ENCODE measurements at regions not wholly inside any gene's neighbourhood (a gene's known extent, or its start where the extent isn't known, plus 50 kb on each side); places are given as distances from the start of the nearest gene placed in this dataset.
"Not testable (repeated sequence)": the region's sequence is repeated elsewhere in the genome, so short reads cannot be mapped to it uniquely, and the experiment has no call there.

DNA sequence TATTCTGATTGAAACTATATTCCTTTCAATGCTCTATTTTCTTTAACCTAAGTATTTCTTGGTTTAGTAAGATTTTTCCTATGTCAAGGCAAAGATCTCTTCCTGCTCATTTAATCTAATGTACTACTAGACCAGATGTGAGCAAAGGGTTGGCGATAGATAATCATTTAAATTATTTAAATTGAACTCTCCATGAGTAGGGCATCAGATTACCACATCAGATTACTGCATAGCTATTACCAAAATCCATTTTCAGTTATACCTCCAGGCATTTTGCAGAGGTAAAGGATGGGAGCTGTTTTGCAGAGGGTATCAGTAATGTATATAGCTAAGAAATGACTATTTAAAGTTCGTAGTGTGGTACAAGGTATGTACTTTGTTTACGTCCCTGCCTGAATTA lies 607.9 kb downstream of the PTPRC start:
- H3K27me3 ChIP-seq (ENCODE audit: insufficient read depth, low read length), result no peaks in the 10 kb centered on the region
- Mint-ChIP-seq H3K4me3 (no peak overlapping the region), H3K4me1 (peaks cover 0 to 5% (median 2%) of the 10 kb centered on the region in 4 donors), H3K27ac (no peak overlapping the region), H3K36me3 (no peaks in the 10 kb centered on the region), H3K27me3 (peaks cover 2 to 5% of the 10 kb centered on the region in 2 donors), H3K9me3 (peaks cover 0 to 1% (median 0%) of the 10 kb centered on the region in 8 donors)
- ChIA-PET POLR2A (ENCODE audit: partially characterized antibody) (no interaction called here), CTCF (ENCODE audit: partially characterized antibody) (no interaction called here)
- no peaks in the 10 kb centered on the region for H3K36me3 ChIP-seq (ENCODE audit: insufficient read depth, low read length)
- no peaks in the 10 kb centered on the region for H3K9me3 ChIP-seq (ENCODE audit: control insufficient read depth in 1 of 2, low read length in 2 of 2)
- no peak overlapping the region for H3K4me3 ChIP-seq (ENCODE audit: low read length in 2 of 2)
- H3K4me1 ChIP-seq (ENCODE audit: insufficient read depth, low read length), result peaks cover 5% of the 10 kb centered on the region
- no peak overlapping the region for H3K27ac ChIP-seq (ENCODE audit: low read depth, low read length)
- no peak for DNase-seq
- intact Hi-C loops (cut with micrococcal nuclease), result no loop called here

DNA sequence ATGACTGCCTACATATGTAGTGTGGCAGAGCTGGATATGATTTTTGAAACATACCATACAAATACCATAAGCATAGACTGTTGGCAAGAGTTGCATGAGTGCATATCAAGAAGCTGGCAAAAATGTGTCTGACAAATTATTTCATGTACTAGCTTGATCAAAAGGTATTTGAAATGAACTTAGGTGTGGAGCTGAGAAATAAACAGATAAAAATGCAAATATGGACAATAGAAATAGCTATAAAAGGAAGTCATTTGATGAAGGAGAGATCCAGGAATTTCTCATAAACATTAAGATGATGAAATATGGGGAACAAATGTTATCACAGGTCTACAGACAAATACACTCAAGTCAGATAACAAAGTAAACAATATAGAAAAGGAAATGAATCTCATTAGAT lies 609.1 kb downstream of the PTPRC start:
- H3K36me3 ChIP-seq (ENCODE audit: insufficient read depth, low read length), result no peaks in the 10 kb centered on the region
- Mint-ChIP-seq H3K4me3 (no peak overlapping the region), H3K9me3 (no peaks in the 10 kb centered on the region), H3K27me3 (peaks cover 2 to 5% of the 10 kb centered on the region in 2 donors), H3K27ac (no peak overlapping the region), H3K4me1 (peaks cover 0 to 5% (median 2%) of the 10 kb centered on the region in 4 donors), H3K36me3 (no peaks in the 10 kb centered on the region)
- ChIA-PET CTCF (ENCODE audit: partially characterized antibody) (no interaction called here), POLR2A (ENCODE audit: partially characterized antibody) (no interaction called here)
- H3K27ac ChIP-seq (ENCODE audit: low read depth, low read length), result no peak overlapping the region
- H3K9me3 ChIP-seq (ENCODE audit: control insufficient read depth in 1 of 2, low read length in 2 of 2), result no peaks in the 10 kb centered on the region
- no peaks in the 10 kb centered on the region for H3K27me3 ChIP-seq (ENCODE audit: insufficient read depth, low read length)
- DNase-seq, result no peak
- H3K4me3 ChIP-seq (ENCODE audit: low read length in 2 of 2), result no peak overlapping the region
- peaks cover 5% of the 10 kb centered on the region for H3K4me1 ChIP-seq (ENCODE audit: insufficient read depth, low read length)
- intact Hi-C loops (cut with micrococcal nuclease), result no loop called here

DNA sequence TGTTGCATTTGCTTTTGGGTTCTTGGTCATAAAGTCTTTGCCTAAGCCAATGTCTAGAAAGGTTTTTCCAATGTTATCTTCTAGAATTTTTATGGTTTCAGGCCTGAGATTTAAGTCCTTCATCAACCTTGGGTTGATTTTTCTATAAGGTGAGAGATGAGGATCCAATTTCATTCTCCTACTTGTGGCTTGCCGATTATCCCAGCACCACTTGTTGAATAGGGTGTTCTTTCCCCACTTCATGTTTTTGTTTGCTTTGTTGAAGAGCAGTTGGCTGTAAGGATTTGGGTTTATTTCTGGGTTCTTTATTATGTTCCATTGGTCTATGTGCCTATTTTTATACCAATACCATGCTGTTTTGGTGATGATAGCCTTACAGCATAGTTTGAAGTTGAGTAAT lies 615.2 kb downstream of the PTPRC start:
- H3K4me1 ChIP-seq (ENCODE audit: insufficient read depth, low read length); H3K27me3 ChIP-seq (ENCODE audit: insufficient read depth, low read length); POLR2A ChIA-PET (ENCODE audit: partially characterized antibody); H3K27me3 Mint-ChIP-seq; H3K9me3 ChIP-seq (ENCODE audit: control insufficient read depth in 1 of 2, low read length in 2 of 2); DNase-seq; H3K4me3 ChIP-seq (ENCODE audit: low read length in 2 of 2); H3K27ac ChIP-seq (ENCODE audit: low read depth, low read length); H3K27ac Mint-ChIP-seq; CTCF ChIA-PET (ENCODE audit: partially characterized antibody); H3K4me3 Mint-ChIP-seq; H3K36me3 Mint-ChIP-seq; H3K4me1 Mint-ChIP-seq; H3K36me3 ChIP-seq (ENCODE audit: insufficient read depth, low read length); intact Hi-C loops (cut with micrococcal nuclease): not testable (repeated sequence)
- peaks cover 0 to 14% (median 9%) of the 10 kb centered on the region in 8 donors for H3K9me3 Mint-ChIP-seq

- H3K27ac Mint-ChIP-seq, result no peak overlapping the region
- H3K27me3 Mint-ChIP-seq, result peaks cover 1 to 2% of the 10 kb centered on the region in 2 donors
- H3K4me1 ChIP-seq (ENCODE audit: insufficient read depth, low read length), result no peaks in the 10 kb centered on the region
- no peaks in the 10 kb centered on the region for H3K4me1 Mint-ChIP-seq
- H3K4me3 Mint-ChIP-seq, result no peak overlapping the region
- H3K27me3 ChIP-seq (ENCODE audit: insufficient read depth, low read length), result no peaks in the 10 kb centered on the region
- no peaks in the 10 kb centered on the region for H3K9me3 ChIP-seq (ENCODE audit: control insufficient read depth in 1 of 2, low read length in 2 of 2)
- no peak overlapping the region for H3K27ac ChIP-seq (ENCODE audit: low read depth, low read length)
- CTCF ChIA-PET (ENCODE audit: partially characterized antibody), result interaction anchor here (1.0 kb wide), 1 partner anchor 18 kb away, joined by 4 read pairs; no protein-coding TSS in a partner anchor
- DNase-seq, result no peak
- POLR2A ChIA-PET (ENCODE audit: partially characterized antibody), result no interaction called here
- H3K9me3 Mint-ChIP-seq, result peaks cover 0 to 11% (median 5%) of the 10 kb centered on the region in 8 donors
- H3K36me3 Mint-ChIP-seq, result no peaks in the 10 kb centered on the region
- no peak overlapping the region for H3K4me3 ChIP-seq (ENCODE audit: low read length in 2 of 2)
- intact Hi-C loops (cut with micrococcal nuclease), result no loop called here
- no peaks in the 10 kb centered on the region for H3K36me3 ChIP-seq (ENCODE audit: insufficient read depth, low read length)
These were observed 622.5 kb downstream of the PTPRC start for GRCh38 chr1:199261328-199261727.

GRCh38 chr1:199264283-199264682 lies 625.4 kb downstream of the PTPRC start:
- ChIA-PET CTCF (ENCODE audit: partially characterized antibody) (no interaction called here), POLR2A (ENCODE audit: partially characterized antibody) (no interaction called here)
- Histone ChIP-seq H3K4me3 (ENCODE audit: low read length in 2 of 2) (no peak overlapping the region), H3K36me3 (ENCODE audit: insufficient read depth, low read length) (no peaks in the 10 kb centered on the region), H3K4me1 (ENCODE audit: insufficient read depth, low read length) (no peaks in the 10 kb centered on the region), H3K27ac (ENCODE audit: low read depth, low read length) (no peak overlapping the region), H3K27me3 (ENCODE audit: insufficient read depth, low read length) (peaks cover 3% of the 10 kb centered on the region), H3K9me3 (ENCODE audit: control insufficient read depth in 1 of 2, low read length in 2 of 2) (no peaks in the 10 kb centered on the region)
- no peak for DNase-seq
- no peaks in the 10 kb centered on the region for H3K36me3 Mint-ChIP-seq
- H3K4me1 Mint-ChIP-seq, result no peaks in the 10 kb centered on the region
- no peak overlapping the region for H3K27ac Mint-ChIP-seq
- H3K9me3 Mint-ChIP-seq, result no peaks in the 10 kb centered on the region
- no peak overlapping the region for H3K4me3 Mint-ChIP-seq
- H3K27me3 Mint-ChIP-seq, result peaks cover 0 to under 1% of the 10 kb centered on the region in 2 donors
- intact Hi-C loops (cut with micrococcal nuclease), result no loop called here

DNA sequence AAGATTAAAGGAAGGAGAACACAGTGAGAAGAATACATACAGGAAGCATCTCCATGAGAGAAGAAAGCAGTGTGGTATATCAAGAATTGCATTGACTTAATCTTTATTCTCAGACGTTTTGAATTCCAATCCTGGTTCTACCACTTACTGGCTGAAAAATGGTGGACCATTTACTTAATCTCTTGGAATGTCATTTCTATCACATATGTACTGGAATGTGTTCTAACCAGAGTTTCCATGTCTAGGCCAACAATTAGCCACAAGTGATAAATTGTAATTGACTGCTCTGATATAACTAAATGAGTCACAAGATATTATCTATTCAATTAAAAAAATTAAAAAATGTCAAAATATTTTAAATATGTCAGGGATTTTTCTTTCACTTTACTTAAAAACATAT lies 626.1 kb downstream of the PTPRC start:
- H3K27ac ChIP-seq (ENCODE audit: low read depth, low read length), result no peak overlapping the region
- Mint-ChIP-seq H3K36me3 (no peaks in the 10 kb centered on the region), H3K4me3 (no peak overlapping the region), H3K27ac (no peak overlapping the region), H3K4me1 (no peaks in the 10 kb centered on the region), H3K27me3 (no peaks in the 10 kb centered on the region), H3K9me3 (no peaks in the 10 kb centered on the region)
- no peak for DNase-seq
- intact Hi-C loops (cut with micrococcal nuclease), result no loop called here
- POLR2A ChIA-PET (ENCODE audit: partially characterized antibody), result no interaction called here
- CTCF ChIA-PET (ENCODE audit: partially characterized antibody), result no interaction called here
- H3K4me1 ChIP-seq (ENCODE audit: insufficient read depth, low read length), result no peaks in the 10 kb centered on the region
- H3K4me3 ChIP-seq (ENCODE audit: low read length in 2 of 2), result no peak overlapping the region
- H3K9me3 ChIP-seq (ENCODE audit: control insufficient read depth in 1 of 2, low read length in 2 of 2), result no peaks in the 10 kb centered on the region
- H3K36me3 ChIP-seq (ENCODE audit: insufficient read depth, low read length), result no peaks in the 10 kb centered on the region
- H3K27me3 ChIP-seq (ENCODE audit: insufficient read depth, low read length), result peaks cover 3% of the 10 kb centered on the region

GRCh38 chr1:199265319-199265718 lies 626.5 kb downstream of the PTPRC start:
- Histone ChIP-seq H3K4me1 (ENCODE audit: insufficient read depth, low read length) (no peaks in the 10 kb centered on the region), H3K27ac (ENCODE audit: low read depth, low read length) (no peak overlapping the region), H3K4me3 (ENCODE audit: low read length in 2 of 2) (no peak overlapping the region), H3K9me3 (ENCODE audit: control insufficient read depth in 1 of 2, low read length in 2 of 2) (no peaks in the 10 kb centered on the region), H3K27me3 (ENCODE audit: insufficient read depth, low read length) (peaks cover 3% of the 10 kb centered on the region), H3K36me3 (ENCODE audit: insufficient read depth, low read length) (no peaks in the 10 kb centered on the region)
- CTCF ChIA-PET (ENCODE audit: partially characterized antibody), result no interaction called here
- intact Hi-C loops (cut with micrococcal nuclease), result no loop called here
- Mint-ChIP-seq H3K4me1 (no peaks in the 10 kb centered on the region), H3K36me3 (no peaks in the 10 kb centered on the region), H3K27me3 (no peaks in the 10 kb centered on the region), H3K4me3 (no peak overlapping the region), H3K27ac (no peak overlapping the region), H3K9me3 (no peaks in the 10 kb centered on the region)
- POLR2A ChIA-PET (ENCODE audit: partially characterized antibody), result no interaction called here
- no peak for DNase-seq

DNA sequence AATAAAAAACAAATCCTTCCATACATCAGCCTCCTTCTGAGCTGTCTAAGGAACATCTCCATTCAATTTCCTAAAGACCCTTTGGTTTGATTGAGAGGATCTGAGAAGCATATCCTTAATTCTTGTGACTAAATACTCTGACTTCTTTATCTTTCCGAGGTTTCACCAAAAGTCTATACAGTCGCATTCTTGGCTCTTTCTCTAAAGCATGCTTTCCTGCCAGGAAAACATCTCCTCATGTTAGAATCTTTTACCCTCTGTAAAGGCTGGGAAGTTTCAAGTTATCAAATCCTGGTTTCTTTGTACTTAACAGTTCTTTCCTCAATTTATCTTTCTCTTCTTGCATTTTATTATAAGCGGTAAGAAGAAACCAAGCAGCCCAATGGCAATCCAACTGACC lies 630.4 kb downstream of the PTPRC start:
- Mint-ChIP-seq H3K9me3 (no peaks in the 10 kb centered on the region), H3K4me1 (no peaks in the 10 kb centered on the region), H3K36me3 (no peaks in the 10 kb centered on the region), H3K27ac (no peak overlapping the region), H3K27me3 (no peaks in the 10 kb centered on the region), H3K4me3 (no peak overlapping the region)
- Histone ChIP-seq H3K4me1 (ENCODE audit: insufficient read depth, low read length) (no peaks in the 10 kb centered on the region), H3K27me3 (ENCODE audit: insufficient read depth, low read length) (peaks cover 3% of the 10 kb centered on the region), H3K4me3 (ENCODE audit: low read length in 2 of 2) (no peak overlapping the region), H3K27ac (ENCODE audit: low read depth, low read length) (no peak overlapping the region), H3K36me3 (ENCODE audit: insufficient read depth, low read length) (no peaks in the 10 kb centered on the region), H3K9me3 (ENCODE audit: control insufficient read depth in 1 of 2, low read length in 2 of 2) (no peaks in the 10 kb centered on the region)
- intact Hi-C loops (cut with micrococcal nuclease), result no loop called here
- POLR2A ChIA-PET (ENCODE audit: partially characterized antibody), result no interaction called here
- CTCF ChIA-PET (ENCODE audit: partially characterized antibody), result no interaction called here
- no peak for DNase-seq
